ENCODE measurements at regions not wholly inside any gene's neighbourhood (a gene's known extent, or its start where the extent isn't known, plus 50 kb on each side); places are given as distances from the start of the nearest gene placed in this dataset.
"Not testable (repeated sequence)": the region's sequence is repeated elsewhere in the genome, so short reads cannot be mapped to it uniquely, and the experiment has no call there.

DNA sequence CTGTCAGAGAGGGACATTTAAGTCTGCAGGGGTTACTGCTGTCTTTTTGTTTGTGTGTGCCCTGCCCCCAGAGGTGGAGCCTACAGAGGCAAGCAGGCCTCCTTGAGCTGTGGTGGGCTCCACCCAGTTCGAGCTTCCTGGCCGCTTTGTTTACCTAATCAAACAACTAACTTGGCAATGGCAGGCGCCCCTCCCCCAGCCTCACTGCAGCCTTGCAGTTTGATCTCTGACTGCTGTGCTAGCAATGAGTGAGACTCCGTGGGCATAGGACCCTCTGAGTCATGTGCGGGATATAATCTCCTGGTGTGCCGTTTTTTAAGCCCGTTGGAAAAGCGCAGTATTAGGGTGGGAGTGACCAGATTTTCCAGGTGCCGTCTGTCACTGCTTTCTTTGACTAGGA lies 216.8 kb upstream of the CDKN2B start:
- not testable (repeated sequence) for DNase-seq (ENCODE audit: low spot score)

DNA sequence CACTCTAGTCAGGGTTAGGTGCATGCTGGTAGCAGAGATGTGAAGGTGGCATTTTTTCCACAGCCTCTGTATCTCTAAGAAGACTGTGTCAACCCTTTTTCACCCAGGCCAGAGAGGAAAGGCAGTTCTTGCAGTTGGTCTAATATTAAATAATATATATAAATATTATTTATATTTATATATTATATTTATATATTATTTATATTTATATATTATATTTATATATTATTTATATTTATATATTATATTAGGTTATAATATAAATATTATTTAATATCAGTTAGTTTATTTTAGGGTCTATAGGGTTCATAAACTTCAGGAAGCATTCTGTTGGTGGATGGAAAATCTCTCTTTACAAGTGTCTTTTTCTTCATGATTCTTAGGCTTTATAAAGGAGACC lies 218.6 kb upstream of the DMRTA1 start:
- DNase-seq (ENCODE audit: low spot score) = no peak

- no peak for DNase-seq (ENCODE audit: low spot score)
These were observed 218.1 kb upstream of the DMRTA1 start for GRCh38 chr9:22228542-22228941.

DNA sequence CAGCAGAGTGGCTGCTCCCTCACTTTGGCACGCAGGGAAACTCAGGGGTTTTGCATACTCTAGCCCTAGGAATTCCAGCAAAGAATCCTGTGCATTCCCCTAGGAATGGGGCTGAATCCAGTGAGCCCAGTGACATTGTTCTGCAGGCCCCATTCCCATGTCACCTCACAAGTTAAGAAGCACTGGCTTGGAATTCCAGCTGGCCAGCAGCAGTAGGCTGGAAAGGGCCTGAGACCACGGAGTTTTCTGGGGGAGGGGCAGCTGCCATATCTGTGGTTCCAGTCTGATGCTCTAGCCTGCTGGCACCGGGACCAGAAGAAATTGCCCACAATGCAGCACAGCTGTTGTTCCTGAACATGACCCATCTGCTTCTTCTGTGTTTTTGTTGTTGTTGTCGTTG lies 217.6 kb upstream of the DMRTA1 start:
- no peak for DNase-seq (ENCODE audit: low spot score)

- DNase-seq (ENCODE audit: low spot score) = not testable (repeated sequence)
These were observed 215.3 kb upstream of the DMRTA1 start for GRCh38 chr9:22231309-22231708.

- DNase-seq (ENCODE audit: low spot score) = no peak
These were observed 213.7 kb upstream of the DMRTA1 start for GRCh38 chr9:22232971-22233370.

DNA sequence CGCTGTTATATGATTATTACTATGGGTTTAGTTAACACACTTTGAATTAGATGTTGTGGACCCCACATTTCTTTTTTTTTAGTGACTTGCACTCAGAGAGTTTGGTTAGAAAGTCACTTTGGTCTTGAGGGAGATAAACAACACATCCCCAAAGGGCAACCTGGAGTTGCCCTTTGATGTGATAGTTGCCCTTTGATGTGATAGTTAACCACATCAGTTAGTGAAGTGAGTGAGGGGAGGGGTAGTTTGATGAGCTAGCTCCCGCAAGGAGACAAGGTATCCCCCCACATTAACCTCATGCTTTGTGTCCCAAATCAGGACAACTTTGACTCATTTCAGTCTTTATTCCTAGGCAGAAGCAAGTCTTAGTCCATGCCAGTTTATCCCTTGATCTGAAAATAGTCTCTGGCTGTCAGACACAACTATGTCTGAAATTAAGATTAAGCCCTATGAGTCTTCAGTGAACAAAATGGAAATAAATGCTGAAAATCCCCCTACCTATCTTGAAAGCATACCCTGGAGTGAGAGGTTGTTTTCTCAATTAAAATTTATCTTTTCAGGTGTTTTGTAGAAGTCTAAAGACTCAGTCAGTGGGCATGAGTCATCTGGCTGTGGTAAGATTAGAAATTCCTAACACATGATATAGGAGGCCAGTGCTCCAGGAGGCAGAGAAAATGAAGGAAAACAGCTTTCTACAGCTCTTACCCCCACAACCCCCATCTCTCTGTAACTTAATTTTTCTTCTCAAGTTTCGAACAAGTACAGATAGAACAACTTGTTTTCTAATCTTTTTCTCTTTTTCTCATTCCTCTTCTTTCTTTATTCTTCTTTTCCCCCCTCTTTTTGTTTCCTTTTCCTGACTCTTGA lies 208.9 kb upstream of the DMRTA1 start:
- peak; percentile 33 for DNase-seq (ENCODE audit: low spot score)

- peak; percentile 32 for DNase-seq (ENCODE audit: low spot score)
These were observed 207.6 kb upstream of the DMRTA1 start for GRCh38 chr9:22238809-22239684.

DNA sequence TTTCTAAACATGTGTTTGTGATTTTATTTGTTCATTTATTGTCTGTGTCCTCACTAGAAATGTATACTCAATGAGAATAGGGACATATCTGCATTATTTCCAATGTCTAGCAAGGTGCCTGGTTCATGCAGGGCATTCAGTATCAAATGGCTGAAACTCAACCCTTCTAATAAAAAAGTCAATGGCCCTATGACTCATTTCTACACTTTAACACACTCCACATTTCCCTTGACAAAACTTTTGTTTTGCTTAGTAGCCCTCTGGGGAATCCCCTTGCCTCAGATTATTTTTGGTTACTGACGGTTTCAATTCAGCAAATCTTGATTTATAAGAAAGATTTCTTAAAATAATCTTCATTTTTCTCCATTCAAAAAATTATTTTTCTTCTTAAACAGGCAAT lies 206.0 kb upstream of the DMRTA1 start:
- DNase-seq (ENCODE audit: low spot score) = no peak

GRCh38 chr9:22241024-22241423 lies 205.6 kb upstream of the DMRTA1 start:
- no peak for DNase-seq (ENCODE audit: low spot score)

- DNase-seq (ENCODE audit: low spot score) = no peak
These were observed 205.0 kb upstream of the DMRTA1 start for GRCh38 chr9:22241611-22242010.

GRCh38 chr9:22244139-22245011 lies 202.2 kb upstream of the DMRTA1 start:
- DNase-seq (ENCODE audit: low spot score) = peak; percentile 41

- DNase-seq (ENCODE audit: low spot score) = no peak
These were observed 191.3 kb upstream of the DMRTA1 start for GRCh38 chr9:22255337-22255736.

DNA sequence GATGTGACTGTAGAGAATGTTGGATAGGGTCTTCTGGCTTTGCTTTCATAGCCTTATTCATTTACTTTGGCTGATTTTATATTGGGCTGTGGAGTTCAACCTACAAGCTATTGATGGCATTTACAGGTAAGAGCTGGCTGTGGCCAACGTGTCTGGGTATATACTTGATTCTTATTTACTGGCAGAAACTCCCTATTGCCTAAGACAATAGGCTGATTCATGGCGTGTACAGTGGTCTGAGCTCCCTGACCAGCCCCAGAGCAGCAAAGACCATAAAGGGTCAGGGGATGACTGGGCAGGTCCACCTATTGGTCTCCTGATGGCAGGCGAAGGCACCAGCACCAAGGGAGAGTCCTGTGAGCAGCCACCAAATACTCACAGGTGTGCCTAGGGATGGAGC lies 190.2 kb upstream of the DMRTA1 start:
- DNase-seq (ENCODE audit: low spot score) = no peak

GRCh38 chr9:22257026-22257816 lies 189.4 kb upstream of the DMRTA1 start:
- no peak for DNase-seq (ENCODE audit: low spot score)

- no peak for DNase-seq (ENCODE audit: low spot score)
These were observed 181.6 kb upstream of the DMRTA1 start for GRCh38 chr9:22265038-22265437.

DNA sequence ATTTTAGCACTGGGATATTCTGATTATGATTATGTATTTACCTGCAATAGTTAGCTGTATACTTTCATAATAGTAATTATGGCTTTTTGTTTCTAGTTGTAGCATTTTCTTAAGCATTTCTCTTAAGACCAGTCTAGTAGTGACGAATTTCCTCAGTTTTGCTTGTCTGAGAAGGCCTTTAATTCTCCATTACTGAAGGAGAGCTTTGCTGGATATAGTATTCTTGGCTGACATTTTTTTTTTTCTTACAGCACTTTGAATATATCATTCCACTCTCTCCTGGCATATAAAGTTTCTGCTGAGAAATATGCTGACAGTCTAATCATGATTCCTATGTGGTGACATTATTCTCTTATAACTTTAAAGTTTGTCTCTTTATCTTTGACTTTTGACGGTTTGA lies 181.1 kb upstream of the DMRTA1 start:
- no peak for DNase-seq (ENCODE audit: low spot score)

- DNase-seq (ENCODE audit: low spot score) = no peak
These were observed 172.1 kb upstream of the DMRTA1 start for GRCh38 chr9:22274477-22274876.

DNA sequence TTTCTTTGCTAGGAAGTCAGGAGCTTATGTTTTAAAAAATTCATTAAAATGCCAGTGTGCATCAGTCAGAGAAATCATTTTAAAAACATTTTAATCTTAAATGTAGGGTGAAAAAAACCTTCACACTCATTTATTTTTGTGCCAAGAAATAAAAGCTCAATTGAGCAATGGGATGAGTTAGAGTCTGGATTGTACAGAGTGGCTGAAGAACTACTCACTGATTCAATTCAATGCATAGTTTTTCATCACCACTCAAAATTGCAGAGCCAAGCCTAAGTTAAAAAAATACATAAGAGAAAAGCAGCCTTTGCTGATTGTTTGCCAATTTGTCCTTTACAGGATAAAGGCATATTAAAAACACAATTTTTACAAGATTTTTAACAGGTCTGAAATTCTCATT lies 168.2 kb upstream of the DMRTA1 start:
- DNase-seq (ENCODE audit: low spot score) = no peak

- no peak for DNase-seq (ENCODE audit: low spot score)
These were observed 167.0 kb upstream of the DMRTA1 start for GRCh38 chr9:22279636-22280035.

GRCh38 chr9:22285066-22285465 lies 161.6 kb upstream of the DMRTA1 start:
- DNase-seq (ENCODE audit: low spot score) = no peak

Measured in iPS-NIHi11 (cell line).